ENCODE measurements at regions not wholly inside any gene's neighbourhood (a gene's known extent, or its start where the extent isn't known, plus 50 kb on each side); places are given as distances from the start of the nearest gene placed in this dataset.

GRCh38 chr15:29442532-29442931 is 172.9 kb upstream of the NSMCE3 start:
- no peak for DNase-seq (ENCODE audit: extremely low read depth, low read depth)
- TF ChIP-seq, protein P1, sequence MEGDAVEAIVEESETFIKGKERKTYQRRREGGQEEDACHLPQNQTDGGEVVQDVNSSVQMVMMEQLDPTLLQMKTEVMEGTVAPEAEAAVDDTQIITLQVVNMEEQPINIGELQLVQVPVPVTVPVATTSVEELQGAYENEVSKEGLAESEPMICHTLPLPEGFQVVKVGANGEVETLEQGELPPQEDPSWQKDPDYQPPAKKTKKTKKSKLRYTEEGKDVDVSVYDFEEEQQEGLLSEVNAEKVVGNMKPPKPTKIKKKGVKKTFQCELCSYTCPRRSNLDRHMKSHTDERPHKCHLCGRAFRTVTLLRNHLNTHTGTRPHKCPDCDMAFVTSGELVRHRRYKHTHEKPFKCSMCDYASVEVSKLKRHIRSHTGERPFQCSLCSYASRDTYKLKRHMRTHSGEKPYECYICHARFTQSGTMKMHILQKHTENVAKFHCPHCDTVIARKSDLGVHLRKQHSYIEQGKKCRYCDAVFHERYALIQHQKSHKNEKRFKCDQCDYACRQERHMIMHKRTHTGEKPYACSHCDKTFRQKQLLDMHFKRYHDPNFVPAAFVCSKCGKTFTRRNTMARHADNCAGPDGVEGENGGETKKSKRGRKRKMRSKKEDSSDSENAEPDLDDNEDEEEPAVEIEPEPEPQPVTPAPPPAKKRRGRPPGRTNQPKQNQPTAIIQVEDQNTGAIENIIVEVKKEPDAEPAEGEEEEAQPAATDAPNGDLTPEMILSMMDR (IDR thresholded peaks at IDR 0.05; ENCODE audit: low read depth, low read length) = no peak

GRCh38 chr15:29440541-29440940 is 170.9 kb upstream of the NSMCE3 start:
- no peak for DNase-seq (ENCODE audit: extremely low read depth, low read depth)
- TF ChIP-seq, protein P1 (IDR thresholded peaks at IDR 0.05; ENCODE audit: low read depth, low read length) = no peak

GRCh38 chr15:29438703-29439055 is 169.1 kb upstream of the NSMCE3 start:
- TF ChIP-seq, protein P1 (IDR thresholded peaks at IDR 0.05; ENCODE audit: low read depth, low read length) = no peak
- DNase-seq (ENCODE audit: extremely low read depth, low read depth) = no peak

GRCh38 chr15:29437888-29438702 is 168.5 kb upstream of the NSMCE3 start:
- TF ChIP-seq, protein P1 (IDR thresholded peaks at IDR 0.05; ENCODE audit: low read depth, low read length) = no peak

GRCh38 chr15:29435811-29436210 is 166.2 kb upstream of the NSMCE3 start:
- TF ChIP-seq, protein P1 (IDR thresholded peaks at IDR 0.05; ENCODE audit: low read depth, low read length) = no peak
- no peak for DNase-seq (ENCODE audit: extremely low read depth, low read depth)

More at GRCh38 chr15:29437888-29438702, 168.5 kb upstream of the NSMCE3 start:
- no peak for DNase-seq (ENCODE audit: extremely low read depth, low read depth)

GRCh38 chr15:29434280-29434679 is 164.7 kb upstream of the NSMCE3 start:
- DNase-seq (ENCODE audit: extremely low read depth, low read depth) = no peak
- TF ChIP-seq, protein P1 (IDR thresholded peaks at IDR 0.05; ENCODE audit: low read depth, low read length) = no peak

- no peak for DNase-seq (ENCODE audit: extremely low read depth, low read depth)
- TF ChIP-seq, protein P1 (IDR thresholded peaks at IDR 0.05; ENCODE audit: low read depth, low read length) = no peak
Measured at GRCh38 chr15:29433507-29434248, 164.1 kb upstream of the NSMCE3 start.

Measured in AG09319 (cell line).